ENCODE measurements at regions not wholly inside any gene's neighbourhood (a gene's known extent, or its start where the extent isn't known, plus 50 kb on each side); places are given as distances from the start of the nearest gene placed in this dataset.

DNA sequence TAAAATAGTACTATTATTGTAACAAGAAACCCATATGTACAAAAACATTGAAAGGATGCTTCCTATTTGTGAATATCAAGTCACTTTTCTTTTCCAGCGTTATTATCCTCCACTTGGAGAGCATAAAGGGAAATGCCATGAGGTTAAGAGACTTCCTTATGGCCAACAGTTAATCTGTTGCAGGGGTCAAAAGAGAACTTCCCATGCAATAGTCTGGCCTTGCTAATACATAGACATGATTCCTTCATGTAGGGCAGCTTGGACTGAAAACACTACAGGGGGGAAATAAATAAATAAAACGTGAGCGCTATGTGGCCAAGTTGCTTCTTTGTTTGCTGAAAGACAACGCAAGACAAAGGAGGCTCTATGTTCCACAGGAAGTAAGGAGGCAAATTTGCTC, 269.1 kb upstream of the EDNRB start:
- no peak for DNase-seq

DNA sequence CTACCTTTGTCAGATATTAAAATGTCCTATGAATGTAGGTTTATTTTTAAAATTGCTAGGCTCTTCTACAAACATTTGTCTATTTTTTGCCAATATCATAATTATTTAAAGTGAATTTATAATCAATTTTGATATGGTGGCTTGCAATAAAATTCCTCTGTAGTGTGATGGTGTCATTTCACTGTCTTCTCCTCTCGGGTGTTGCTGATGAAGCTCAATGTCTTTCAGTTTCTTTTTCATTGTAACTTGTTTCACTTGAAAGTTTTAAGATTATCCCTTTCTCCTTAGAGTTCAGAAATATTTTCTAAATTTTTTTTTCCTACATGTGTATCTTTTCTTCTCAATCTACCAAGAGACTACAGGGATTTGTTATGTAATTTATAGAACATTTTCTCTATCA, 267.1 kb upstream of the EDNRB start:
- H3K36me3 ChIP-seq = no peaks in the 10 kb centered on the region
- no peak overlapping the region for H3K4me3 ChIP-seq (ENCODE audit: low read depth, low read length)
- no peak for DNase-seq
- H3K4me1 ChIP-seq = no peaks in the 10 kb centered on the region
- no peaks in the 10 kb centered on the region for H3K9me3 ChIP-seq
- TF ChIP-seq, protein P1, sequence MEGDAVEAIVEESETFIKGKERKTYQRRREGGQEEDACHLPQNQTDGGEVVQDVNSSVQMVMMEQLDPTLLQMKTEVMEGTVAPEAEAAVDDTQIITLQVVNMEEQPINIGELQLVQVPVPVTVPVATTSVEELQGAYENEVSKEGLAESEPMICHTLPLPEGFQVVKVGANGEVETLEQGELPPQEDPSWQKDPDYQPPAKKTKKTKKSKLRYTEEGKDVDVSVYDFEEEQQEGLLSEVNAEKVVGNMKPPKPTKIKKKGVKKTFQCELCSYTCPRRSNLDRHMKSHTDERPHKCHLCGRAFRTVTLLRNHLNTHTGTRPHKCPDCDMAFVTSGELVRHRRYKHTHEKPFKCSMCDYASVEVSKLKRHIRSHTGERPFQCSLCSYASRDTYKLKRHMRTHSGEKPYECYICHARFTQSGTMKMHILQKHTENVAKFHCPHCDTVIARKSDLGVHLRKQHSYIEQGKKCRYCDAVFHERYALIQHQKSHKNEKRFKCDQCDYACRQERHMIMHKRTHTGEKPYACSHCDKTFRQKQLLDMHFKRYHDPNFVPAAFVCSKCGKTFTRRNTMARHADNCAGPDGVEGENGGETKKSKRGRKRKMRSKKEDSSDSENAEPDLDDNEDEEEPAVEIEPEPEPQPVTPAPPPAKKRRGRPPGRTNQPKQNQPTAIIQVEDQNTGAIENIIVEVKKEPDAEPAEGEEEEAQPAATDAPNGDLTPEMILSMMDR (IDR thresholded peaks at IDR 0.05; ENCODE audit: low read depth, low read length) = no peak
- no peaks in the 10 kb centered on the region for H3K27me3 ChIP-seq

More for the DNA sequence above, 269.1 kb upstream of the EDNRB start:
- Histone ChIP-seq H3K4me1 (no peaks in the 10 kb centered on the region), H3K36me3 (no peaks in the 10 kb centered on the region), H3K4me3 (ENCODE audit: low read depth, low read length) (no peak overlapping the region), H3K9me3 (no peaks in the 10 kb centered on the region), H3K27me3 (no peaks in the 10 kb centered on the region)
- TF ChIP-seq, protein P1 (IDR thresholded peaks at IDR 0.05; ENCODE audit: low read depth, low read length) = no peak

DNA sequence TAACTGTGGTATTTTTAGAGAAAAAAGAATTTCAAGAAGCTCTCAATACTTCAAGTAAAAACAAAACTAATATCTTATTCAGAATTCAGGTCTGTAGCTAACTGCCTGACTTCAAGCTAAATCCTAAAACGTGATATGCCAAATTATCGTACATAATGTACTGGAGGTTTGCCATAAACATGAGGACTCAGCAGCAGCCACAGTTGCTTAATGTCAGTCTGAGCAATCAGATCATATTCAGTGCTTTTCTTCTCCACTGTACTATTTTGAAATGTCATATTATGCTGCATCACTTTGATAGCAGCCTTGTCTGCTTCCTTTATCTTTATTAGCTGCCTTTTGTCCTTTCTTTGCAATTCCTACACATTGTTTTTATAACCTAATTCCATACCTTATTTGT, 265.1 kb upstream of the EDNRB start:
- TF ChIP-seq, protein P1 (IDR thresholded peaks at IDR 0.05; ENCODE audit: low read depth, low read length) = no peak
- no peak for DNase-seq
- no peak overlapping the region for H3K4me3 ChIP-seq (ENCODE audit: low read depth, low read length)
- no peaks in the 10 kb centered on the region for H3K36me3 ChIP-seq
- H3K9me3 ChIP-seq = no peaks in the 10 kb centered on the region
- no peaks in the 10 kb centered on the region for H3K4me1 ChIP-seq
- H3K27me3 ChIP-seq = no peaks in the 10 kb centered on the region

DNA sequence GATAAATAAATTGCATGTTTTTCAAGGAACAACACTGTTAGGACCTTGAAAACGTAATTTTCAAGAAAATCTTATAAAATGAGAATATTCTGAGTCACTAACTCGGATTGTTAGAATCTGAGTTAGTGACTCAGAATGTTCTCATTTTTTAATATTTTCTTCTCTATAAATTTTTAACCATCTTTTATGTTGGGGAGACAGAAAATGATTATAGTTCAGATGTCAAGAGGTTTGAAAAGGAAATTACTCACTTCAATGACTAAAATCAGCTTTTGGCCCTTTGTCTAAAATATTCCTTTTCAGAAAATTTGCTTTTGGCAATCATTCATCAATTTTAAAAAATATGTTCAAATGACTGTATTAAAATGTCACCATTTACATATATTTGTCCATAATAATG, 264.2 kb upstream of the EDNRB start:
- no peak for DNase-seq
- TF ChIP-seq, protein P1 (IDR thresholded peaks at IDR 0.05; ENCODE audit: low read depth, low read length) = no peak
- no peaks in the 10 kb centered on the region for H3K36me3 ChIP-seq

DNA sequence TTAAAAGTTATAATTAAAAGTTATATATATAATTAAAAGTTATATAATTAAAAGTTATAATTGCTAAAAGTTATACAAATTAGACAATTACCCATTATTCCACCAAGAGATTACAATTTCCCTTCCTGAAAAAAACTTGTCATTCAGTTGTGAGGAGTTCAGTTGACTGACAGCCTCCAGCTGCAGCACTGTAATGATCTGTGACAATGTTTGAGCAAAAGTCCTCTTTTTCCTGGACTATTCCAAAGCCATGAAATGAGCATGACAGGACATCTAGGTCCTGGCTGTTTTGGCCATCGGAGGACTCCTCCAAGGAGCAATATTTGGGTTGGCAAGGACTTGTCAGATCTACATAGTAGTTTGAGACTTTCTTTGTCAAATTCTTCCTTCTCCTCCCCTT, 258.7 kb upstream of the EDNRB start:
- no peak for DNase-seq
- Histone ChIP-seq H3K4me1 (no peaks in the 10 kb centered on the region), H3K9me3 (no peaks in the 10 kb centered on the region), H3K4me3 (ENCODE audit: low read depth, low read length) (no peak overlapping the region), H3K27me3 (no peaks in the 10 kb centered on the region), H3K36me3 (no peaks in the 10 kb centered on the region)
- TF ChIP-seq, protein P1 (IDR thresholded peaks at IDR 0.05; ENCODE audit: low read depth, low read length) = no peak

More for the DNA sequence above, 264.2 kb upstream of the EDNRB start:
- Histone ChIP-seq H3K4me1 (no peaks in the 10 kb centered on the region), H3K4me3 (ENCODE audit: low read depth, low read length) (no peak overlapping the region), H3K27me3 (no peaks in the 10 kb centered on the region), H3K9me3 (no peaks in the 10 kb centered on the region)

DNA sequence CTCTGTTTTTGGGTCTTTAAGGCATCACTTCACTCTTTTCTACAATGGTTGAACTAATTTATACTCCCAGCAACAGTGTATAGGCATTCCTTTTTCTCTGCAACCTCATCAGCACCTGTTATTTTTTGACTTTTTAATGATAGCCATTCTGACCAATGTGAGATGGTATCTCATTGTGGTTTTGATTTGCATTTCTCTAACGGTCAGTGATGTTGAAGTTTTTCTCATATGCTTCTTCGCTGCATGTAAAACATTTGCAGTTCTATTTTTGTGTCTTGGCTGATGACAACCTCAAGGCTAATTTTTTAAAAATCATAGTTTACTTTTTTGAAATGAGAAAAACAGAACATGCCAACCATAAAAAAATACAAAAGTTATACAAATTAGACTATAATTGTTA, 258.2 kb upstream of the EDNRB start:
- no peak for DNase-seq
- Histone ChIP-seq H3K4me1 (no peaks in the 10 kb centered on the region), H3K9me3 (no peaks in the 10 kb centered on the region), H3K27me3 (no peaks in the 10 kb centered on the region), H3K4me3 (ENCODE audit: low read depth, low read length) (no peak overlapping the region), H3K36me3 (no peaks in the 10 kb centered on the region)
- TF ChIP-seq, protein P1 (IDR thresholded peaks at IDR 0.05; ENCODE audit: low read depth, low read length) = no peak
